T-helper 2 cell treated with Interferon-gamma antibody and Interleukin-4, amounts not matched to agents 5 μg/mL and 100 μg/mL, for 36 hours (primary cell): ENCODE measurements at regions not wholly inside any gene's neighbourhood (a gene's known extent, or its start where the extent isn't known, plus 50 kb on each side); places are given as distances from the start of the nearest gene placed in this dataset.

Source experiments
- DNase-seq: peaks from one replicate; pipeline ENCODE4 v3.0.0; 2021; ENCODE audit warnings: low spot score
- H3K27ac Mint-ChIP-seq: one replicate; pipeline ENCODE4 v1.8.0; 2021; ENCODE audit warnings: mild to moderate bottlenecking, mixed read lengths
- H3K27me3 Mint-ChIP-seq: one replicate; pipeline ENCODE4 v1.8.0; 2021; ENCODE audit warnings: low read depth, mixed read lengths
- H3K36me3 Mint-ChIP-seq: one replicate; pipeline ENCODE4 v1.8.0; 2021; ENCODE audit warnings: low read depth, mixed read lengths
- H3K4me1 Mint-ChIP-seq: one replicate; pipeline ENCODE4 v1.8.0; 2021; ENCODE audit warnings: low read depth, mixed read lengths
- H3K4me3 Mint-ChIP-seq: one replicate; pipeline ENCODE4 v1.8.0; 2022; ENCODE audit warnings: mild to moderate bottlenecking, moderate library complexity, mixed read lengths
- H3K9me3 Mint-ChIP-seq: one replicate; pipeline ENCODE4 v1.8.0; 2021; ENCODE audit warnings: mixed read lengths

- no peaks in the 10 kb centered on the region for H3K36me3 Mint-ChIP-seq
- H3K9me3 Mint-ChIP-seq = peaks cover 12% of the 10 kb centered on the region
- no peak for DNase-seq
- H3K4me3 Mint-ChIP-seq = no peak overlapping the region
- no peaks in the 10 kb centered on the region for H3K27me3 Mint-ChIP-seq
- no peaks in the 10 kb centered on the region for H3K4me1 Mint-ChIP-seq
- no peak overlapping the region for H3K27ac Mint-ChIP-seq
Observed at GRCh38 chr12:115213118-115213517, 529.1 kb upstream of the TBX3 start.

DNA sequence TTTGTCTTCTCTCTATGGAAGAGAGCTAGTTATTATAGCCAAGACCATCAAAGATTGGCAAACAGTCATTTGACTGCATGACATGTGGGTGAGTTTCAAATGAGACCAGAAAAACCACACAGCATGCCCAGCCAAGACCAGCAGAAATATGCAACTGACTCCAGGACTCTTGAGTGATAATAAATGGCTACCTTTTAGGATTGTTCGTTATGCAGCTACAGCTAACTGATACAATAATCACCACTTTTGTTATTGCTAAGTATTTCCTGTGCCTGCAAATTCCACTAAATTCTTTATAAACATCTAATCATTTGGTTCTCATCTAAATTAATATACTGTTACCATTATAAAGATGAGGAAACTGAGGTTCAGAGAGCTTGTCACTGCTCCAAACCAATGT is 528.4 kb upstream of the TBX3 start:
- no peaks in the 10 kb centered on the region for H3K27me3 Mint-ChIP-seq
- no peaks in the 10 kb centered on the region for H3K36me3 Mint-ChIP-seq
- no peak for DNase-seq
- no peak overlapping the region for H3K4me3 Mint-ChIP-seq
- H3K4me1 Mint-ChIP-seq = no peaks in the 10 kb centered on the region
- no peak overlapping the region for H3K27ac Mint-ChIP-seq
- peaks cover 12% of the 10 kb centered on the region for H3K9me3 Mint-ChIP-seq

DNA sequence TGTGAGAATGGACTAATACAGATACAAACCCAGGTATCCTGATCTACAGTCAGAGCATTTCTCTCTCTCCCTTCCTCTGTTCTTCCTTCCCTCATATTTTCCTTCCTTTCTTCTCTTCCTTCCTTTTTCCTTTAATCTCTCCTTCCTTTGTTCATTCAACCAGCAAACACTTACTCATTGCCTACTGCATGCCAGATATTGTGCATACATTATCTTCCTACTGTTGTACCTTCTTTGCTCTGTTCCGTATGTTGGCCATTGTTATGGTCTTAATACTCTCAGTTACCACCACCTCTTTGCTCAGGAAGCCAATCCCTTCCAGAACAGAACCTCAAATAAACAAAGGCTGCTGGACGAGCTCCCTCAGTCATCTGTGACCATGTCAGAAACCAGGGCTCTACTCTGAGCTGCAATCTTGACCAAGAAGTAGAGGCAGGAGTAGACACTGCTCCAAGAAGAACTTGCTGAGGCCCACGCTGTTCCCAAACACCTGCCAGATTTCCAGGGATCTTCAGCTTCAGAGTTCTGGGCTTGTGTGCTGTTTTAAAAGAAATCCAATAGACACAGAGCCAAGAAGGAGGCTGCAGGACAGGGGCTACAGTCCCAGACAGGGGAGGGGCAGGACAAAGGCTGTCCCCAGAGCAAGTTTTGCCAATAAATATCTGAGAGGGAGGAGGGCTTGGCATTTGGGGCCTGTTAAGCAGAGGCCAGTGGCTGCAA is 526.7 kb upstream of the TBX3 start:
- Mint-ChIP-seq H3K9me3 (peaks cover 15% of the 10 kb centered on the region), H3K36me3 (no peaks in the 10 kb centered on the region)

DNA sequence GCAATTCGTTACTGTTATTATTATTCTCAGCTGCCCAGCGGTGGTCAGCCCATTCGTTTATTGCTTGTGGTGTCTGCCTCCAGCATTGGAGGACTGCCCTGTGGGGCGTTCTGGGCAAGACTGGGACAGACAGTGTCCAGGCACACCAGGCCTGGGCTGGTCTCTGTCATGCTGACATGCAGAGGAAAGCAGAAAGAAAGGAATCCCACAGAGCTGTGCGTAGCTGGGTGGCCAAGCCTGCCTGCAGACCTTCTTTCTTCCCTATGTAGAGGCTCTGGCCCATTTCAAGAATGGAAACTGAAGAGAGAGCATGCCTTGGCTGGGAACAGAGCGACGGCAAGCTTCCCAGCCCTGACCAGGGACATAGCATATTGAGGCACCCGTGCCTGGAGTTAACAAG is 525.3 kb upstream of the TBX3 start:
- H3K4me3 Mint-ChIP-seq = no peak overlapping the region
- H3K36me3 Mint-ChIP-seq = no peaks in the 10 kb centered on the region
- no peaks in the 10 kb centered on the region for H3K4me1 Mint-ChIP-seq
- DNase-seq = no peak
- H3K27ac Mint-ChIP-seq = no peak overlapping the region
- H3K9me3 Mint-ChIP-seq = peaks cover 15% of the 10 kb centered on the region
- no peaks in the 10 kb centered on the region for H3K27me3 Mint-ChIP-seq

More for the DNA sequence above, 526.7 kb upstream of the TBX3 start:
- H3K4me1 Mint-ChIP-seq = no peaks in the 10 kb centered on the region
- H3K4me3 Mint-ChIP-seq = no peak overlapping the region
- H3K27me3 Mint-ChIP-seq = no peaks in the 10 kb centered on the region
- no peak overlapping the region for H3K27ac Mint-ChIP-seq
- no peak for DNase-seq

- H3K4me3 Mint-ChIP-seq = no peak overlapping the region
- DNase-seq = no peak
- H3K9me3 Mint-ChIP-seq = peaks cover 15% of the 10 kb centered on the region
- no peak overlapping the region for H3K27ac Mint-ChIP-seq
- H3K4me1 Mint-ChIP-seq = no peaks in the 10 kb centered on the region
- no peaks in the 10 kb centered on the region for H3K27me3 Mint-ChIP-seq
- H3K36me3 Mint-ChIP-seq = no peaks in the 10 kb centered on the region
Observed at GRCh38 chr12:115208098-115208497, 524.1 kb upstream of the TBX3 start.

GRCh38 chr12:115207216-115207915 is 523.4 kb upstream of the TBX3 start:
- Mint-ChIP-seq H3K4me1 (no peaks in the 10 kb centered on the region), H3K36me3 (no peaks in the 10 kb centered on the region), H3K9me3 (peaks cover 12% of the 10 kb centered on the region), H3K4me3 (no peak overlapping the region), H3K27ac (no peak overlapping the region), H3K27me3 (no peaks in the 10 kb centered on the region)
- no peak for DNase-seq

GRCh38 chr12:115206801-115207200 is 522.8 kb upstream of the TBX3 start:
- Mint-ChIP-seq H3K27me3 (no peaks in the 10 kb centered on the region), H3K27ac (no peak overlapping the region), H3K4me3 (no peak overlapping the region), H3K36me3 (no peaks in the 10 kb centered on the region), H3K4me1 (no peaks in the 10 kb centered on the region), H3K9me3 (peaks cover 12% of the 10 kb centered on the region)
- no peak for DNase-seq

DNA sequence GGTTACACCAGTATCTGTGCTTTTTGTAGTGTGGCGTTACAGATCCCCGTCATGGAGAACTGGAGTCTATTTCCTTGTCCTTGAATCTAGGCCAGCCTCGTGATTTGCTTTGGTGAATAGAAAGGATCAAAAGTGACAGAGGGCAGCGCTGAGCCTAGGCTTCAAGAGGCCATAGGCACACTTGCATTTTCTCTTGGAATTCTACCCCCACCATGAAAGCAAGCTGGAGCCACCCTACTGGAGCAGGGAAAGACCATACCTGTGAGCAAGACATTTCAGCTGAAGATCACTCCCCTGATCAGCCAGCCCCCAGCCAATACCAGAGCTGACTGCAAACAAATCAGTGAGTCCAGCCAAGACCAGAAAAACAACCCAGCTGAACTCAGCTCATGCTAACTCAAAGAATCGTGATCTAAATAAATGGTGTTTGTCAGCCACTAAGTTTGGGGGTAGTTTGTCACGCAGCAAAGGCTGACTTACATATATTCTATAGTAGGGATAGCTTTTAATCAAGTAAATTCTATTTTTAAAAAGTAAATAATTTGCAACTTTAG is 521.9 kb upstream of the TBX3 start:
- peaks cover 8% of the 10 kb centered on the region for H3K9me3 Mint-ChIP-seq
- no peaks in the 10 kb centered on the region for H3K27me3 Mint-ChIP-seq
- no peaks in the 10 kb centered on the region for H3K4me1 Mint-ChIP-seq
- no peaks in the 10 kb centered on the region for H3K36me3 Mint-ChIP-seq
- H3K27ac Mint-ChIP-seq = no peak overlapping the region
- H3K4me3 Mint-ChIP-seq = no peak overlapping the region
- DNase-seq = no peak

DNA sequence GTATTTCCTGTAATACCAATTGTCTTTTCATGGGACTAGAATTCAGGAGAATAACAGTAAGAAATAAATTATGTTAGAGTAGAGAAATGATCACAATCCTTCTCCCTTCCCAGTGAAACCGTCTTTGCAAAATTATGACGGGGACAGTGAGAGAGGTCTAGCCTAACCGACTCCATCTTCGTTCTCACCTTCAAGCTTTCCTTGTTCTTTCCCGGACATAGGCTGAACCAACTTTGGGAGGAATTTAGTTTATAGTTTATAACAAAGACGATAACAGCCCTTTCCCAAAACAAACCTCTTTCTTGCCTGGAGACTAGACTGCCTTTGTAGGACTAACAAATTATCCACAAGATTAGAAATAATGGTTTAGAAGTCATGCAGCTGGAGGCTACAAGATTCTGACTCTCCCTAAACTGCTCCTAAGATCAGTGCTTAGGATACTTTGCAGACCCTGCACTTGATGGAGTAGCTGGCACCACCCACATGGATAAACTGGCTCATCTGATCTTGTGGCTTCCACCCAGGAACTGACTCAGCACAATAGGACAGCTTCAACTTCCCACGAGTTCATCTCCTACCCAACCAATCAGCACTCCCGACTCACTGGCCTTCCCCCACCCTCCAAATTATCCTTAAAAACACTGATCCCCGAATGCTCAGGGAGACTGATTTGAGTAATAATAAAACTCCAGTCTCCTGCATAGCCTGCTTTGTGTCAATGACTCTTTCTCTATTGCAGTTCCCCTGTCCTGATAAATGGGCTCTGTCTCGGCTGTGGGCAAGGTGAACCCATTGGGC is 521.2 kb upstream of the TBX3 start:
- H3K27ac Mint-ChIP-seq = no peak overlapping the region
- no peak overlapping the region for H3K4me3 Mint-ChIP-seq
- H3K9me3 Mint-ChIP-seq = peaks cover 3% of the 10 kb centered on the region
- H3K36me3 Mint-ChIP-seq = no peaks in the 10 kb centered on the region
- no peaks in the 10 kb centered on the region for H3K27me3 Mint-ChIP-seq
- no peak for DNase-seq
- no peaks in the 10 kb centered on the region for H3K4me1 Mint-ChIP-seq

GRCh38 chr12:115203701-115204100 is 519.7 kb upstream of the TBX3 start:
- no peak overlapping the region for H3K4me3 Mint-ChIP-seq
- no peak for DNase-seq
- peaks cover 3% of the 10 kb centered on the region for H3K9me3 Mint-ChIP-seq
- H3K27ac Mint-ChIP-seq = no peak overlapping the region
- H3K4me1 Mint-ChIP-seq = no peaks in the 10 kb centered on the region
- no peaks in the 10 kb centered on the region for H3K27me3 Mint-ChIP-seq
- no peaks in the 10 kb centered on the region for H3K36me3 Mint-ChIP-seq

DNA sequence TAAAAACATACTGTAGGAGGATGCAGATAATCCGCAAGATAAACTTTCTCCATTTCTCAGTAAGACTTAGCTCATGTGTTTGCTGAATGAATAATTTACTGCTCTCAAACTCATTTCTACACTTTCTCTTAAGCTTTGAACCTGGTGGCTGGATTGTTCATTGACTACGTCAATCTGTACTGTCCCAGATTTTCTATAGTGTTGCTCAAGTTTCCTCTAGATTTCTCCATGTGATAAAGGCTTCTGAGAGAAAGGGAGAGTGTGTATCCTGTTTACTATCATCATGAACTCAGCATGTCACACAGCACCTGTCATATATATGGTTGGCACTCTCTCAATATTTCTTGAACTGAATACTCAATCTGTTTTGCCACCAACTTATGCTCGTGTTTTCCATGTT is 518.0 kb upstream of the TBX3 start:
- Mint-ChIP-seq H3K9me3 (peaks cover 7% of the 10 kb centered on the region), H3K27me3 (no peaks in the 10 kb centered on the region), H3K4me1 (no peaks in the 10 kb centered on the region), H3K4me3 (no peak overlapping the region), H3K27ac (no peak overlapping the region), H3K36me3 (no peaks in the 10 kb centered on the region)
- no peak for DNase-seq

GRCh38 chr12:115199831-115200230 is 515.9 kb upstream of the TBX3 start:
- no peak overlapping the region for H3K4me3 Mint-ChIP-seq
- H3K27ac Mint-ChIP-seq = no peak overlapping the region
- peaks cover 4% of the 10 kb centered on the region for H3K9me3 Mint-ChIP-seq
- no peaks in the 10 kb centered on the region for H3K4me1 Mint-ChIP-seq
- no peak for DNase-seq
- H3K27me3 Mint-ChIP-seq = no peaks in the 10 kb centered on the region
- H3K36me3 Mint-ChIP-seq = no peaks in the 10 kb centered on the region

DNA sequence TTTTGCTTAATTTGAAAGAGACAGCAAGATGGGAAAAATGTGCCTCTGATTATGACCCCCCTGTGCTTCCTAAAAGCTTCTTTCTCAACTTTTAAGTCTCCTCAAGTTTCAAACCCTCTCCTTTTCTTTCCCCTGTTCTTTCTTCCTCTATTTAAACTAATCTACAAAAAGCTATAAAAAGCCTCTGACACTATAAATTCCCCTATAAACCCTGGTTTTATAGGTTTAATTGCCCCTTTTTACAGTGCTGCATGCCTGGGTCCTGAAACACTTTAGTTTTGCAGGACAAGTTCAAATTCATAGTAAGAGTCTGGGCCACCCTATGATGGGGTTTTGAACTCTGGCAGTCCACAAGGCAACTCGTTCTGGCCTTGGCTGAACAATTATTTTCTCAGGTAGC is 510.9 kb upstream of the TBX3 start:
- Mint-ChIP-seq H3K9me3 (peaks cover 8% of the 10 kb centered on the region), H3K4me1 (no peaks in the 10 kb centered on the region), H3K27ac (no peak overlapping the region), H3K4me3 (no peak overlapping the region), H3K36me3 (no peaks in the 10 kb centered on the region), H3K27me3 (no peaks in the 10 kb centered on the region)
- DNase-seq = no peak

DNA sequence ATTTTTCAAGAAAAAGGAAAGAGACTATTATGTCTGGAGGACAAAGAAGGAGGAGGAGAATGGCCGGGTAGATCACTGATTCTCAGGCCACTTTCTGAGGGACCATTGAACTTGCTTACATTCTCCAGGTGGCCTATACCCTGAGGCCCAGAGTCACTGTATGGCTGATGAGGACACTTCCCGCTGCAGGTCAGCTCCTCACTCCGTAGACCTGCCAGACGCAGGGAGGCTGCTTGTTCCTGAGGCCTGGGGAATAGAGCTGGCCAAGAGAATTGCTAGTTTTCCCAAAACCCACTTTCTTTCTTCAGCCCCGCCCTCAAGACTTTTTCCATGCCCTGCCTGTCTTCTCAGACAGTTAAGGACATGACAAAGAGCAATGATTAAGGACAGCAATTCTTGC is 510.5 kb upstream of the TBX3 start:
- DNase-seq = no peak
- H3K36me3 Mint-ChIP-seq = no peaks in the 10 kb centered on the region
- no peak overlapping the region for H3K27ac Mint-ChIP-seq
- no peaks in the 10 kb centered on the region for H3K4me1 Mint-ChIP-seq
- no peak overlapping the region for H3K4me3 Mint-ChIP-seq
- peaks cover 8% of the 10 kb centered on the region for H3K9me3 Mint-ChIP-seq
- H3K27me3 Mint-ChIP-seq = no peaks in the 10 kb centered on the region
